Kidney epithelial cell (primary cell): ENCODE measurements at regions not wholly inside any gene's neighbourhood (a gene's known extent, or its start where the extent isn't known, plus 50 kb on each side); places are given as distances from the start of the nearest gene placed in this dataset.
"Not testable (repeated sequence)": the region's sequence is repeated elsewhere in the genome, so short reads cannot be mapped to it uniquely, and the experiment has no call there.

Experiments
- DNase-seq: peaks from one replicate; pipeline ENCODE4 v3.0.0-alpha.2; 2010; ENCODE audit warnings: low read depth
- H3K27me3 ChIP-seq: 2 replicates; pipeline ENCODE4 v1.6.0; 2011; ENCODE audit warnings: low read length; ENCODE audit not compliant: control insufficient read depth, insufficient read depth
- H3K36me3 ChIP-seq: 2 replicates; pipeline ENCODE4 v1.5.1; 2011; ENCODE audit warnings: low read length; ENCODE audit not compliant: control insufficient read depth, insufficient read depth
- H3K4me3 ChIP-seq: 2 replicates; pipeline ENCODE4 v1.5.1; 2011; ENCODE audit warnings: low read depth, mild to moderate bottlenecking, control low read depth, low read length
- CTCF ChIP-seq: IDR thresholded peaks from 2 replicates; pipeline ENCODE4 v1.5.1; 2011; ENCODE audit warnings: mild to moderate bottlenecking, moderate library complexity, low read length, control low read depth, inconsistent platforms; ENCODE audit not compliant: insufficient read depth, poor library complexity, severe bottlenecking

- Histone ChIP-seq H3K36me3 (no peaks in the 10 kb centered on the region), H3K4me3 (no peak overlapping the region), H3K27me3 (no peaks in the 10 kb centered on the region)
- TF ChIP-seq CTCF: no peak
- no peak for DNase-seq
These were observed 447.3 kb downstream of the XIRP2 start for GRCh38 chr2:167335541-167335992.

- no peak for TF ChIP-seq CTCF
- no peak for DNase-seq
- Histone ChIP-seq H3K36me3 (no peaks in the 10 kb centered on the region), H3K4me3 (no peak overlapping the region), H3K27me3 (no peaks in the 10 kb centered on the region)
These were observed 446.0 kb downstream of the XIRP2 start for GRCh38 chr2:167334146-167334742.

GRCh38 chr2:167333245-167333644, 445.0 kb downstream of the XIRP2 start:
- H3K36me3 ChIP-seq: no peaks in the 10 kb centered on the region
- no peaks in the 10 kb centered on the region for H3K27me3 ChIP-seq
- DNase-seq: no peak
- peak; percentile 11 for TF ChIP-seq CTCF
- no peak overlapping the region for H3K4me3 ChIP-seq

GRCh38 chr2:167332358-167332757, 444.1 kb downstream of the XIRP2 start:
- no peaks in the 10 kb centered on the region for H3K27me3 ChIP-seq
- DNase-seq: no peak
- no peak overlapping the region for H3K4me3 ChIP-seq
- no peaks in the 10 kb centered on the region for H3K36me3 ChIP-seq
- TF ChIP-seq CTCF: no peak

- TF ChIP-seq CTCF: no peak
- no peak for DNase-seq
- H3K27me3 ChIP-seq: no peaks in the 10 kb centered on the region
- no peak overlapping the region for H3K4me3 ChIP-seq
- H3K36me3 ChIP-seq: no peaks in the 10 kb centered on the region
These were observed 443.5 kb downstream of the XIRP2 start for GRCh38 chr2:167331636-167332232.

GRCh38 chr2:167328808-167329207, 440.5 kb downstream of the XIRP2 start:
- not testable (repeated sequence) for DNase-seq, H3K4me3 ChIP-seq, H3K27me3 ChIP-seq, H3K36me3 ChIP-seq
